ENCODE measurements at regions not wholly inside any gene's neighbourhood (a gene's known extent, or its start where the extent isn't known, plus 50 kb on each side); places are given as distances from the start of the nearest gene placed in this dataset.

DNA sequence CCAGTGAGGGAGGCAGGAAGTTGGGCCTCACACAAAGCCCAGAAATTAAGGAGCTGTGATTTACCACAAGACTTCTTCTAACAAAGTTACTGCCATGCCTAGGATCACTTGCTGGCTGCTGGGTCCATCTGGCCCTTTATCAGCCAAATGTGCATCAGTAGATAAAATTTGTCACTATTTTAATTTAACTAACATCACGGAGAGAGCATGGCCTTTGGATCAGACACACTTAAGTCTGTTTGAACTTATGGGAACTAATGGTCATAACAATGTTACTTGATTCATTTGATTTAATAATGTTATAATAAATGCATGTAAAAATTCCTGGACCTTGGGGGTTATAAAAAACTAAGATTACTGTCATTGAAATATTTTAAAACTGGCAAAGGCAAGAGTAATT lies 67.2 kb upstream of the CCDC190 start:
- DNase-seq (no peak), ATAC-seq (no peak)
- intact Hi-C loops (cut with DNase I) = no loop called here
- Histone ChIP-seq H3K27me3 (no peaks in the 10 kb centered on the region), H3K27ac (no peak overlapping the region), H3K4me3 (no peak overlapping the region), H3K36me3 (no peaks in the 10 kb centered on the region), H3K4me1 (no peaks in the 10 kb centered on the region), H3K9me3 (no peaks in the 10 kb centered on the region)
- WGBS (ENCODE audit: insufficient coverage, low coverage, low lambda C conversion rate, missing lambda C conversion rate) = 24% methylated on average over 1 of the region's 1 CpG
- TF ChIP-seq, protein P1, sequence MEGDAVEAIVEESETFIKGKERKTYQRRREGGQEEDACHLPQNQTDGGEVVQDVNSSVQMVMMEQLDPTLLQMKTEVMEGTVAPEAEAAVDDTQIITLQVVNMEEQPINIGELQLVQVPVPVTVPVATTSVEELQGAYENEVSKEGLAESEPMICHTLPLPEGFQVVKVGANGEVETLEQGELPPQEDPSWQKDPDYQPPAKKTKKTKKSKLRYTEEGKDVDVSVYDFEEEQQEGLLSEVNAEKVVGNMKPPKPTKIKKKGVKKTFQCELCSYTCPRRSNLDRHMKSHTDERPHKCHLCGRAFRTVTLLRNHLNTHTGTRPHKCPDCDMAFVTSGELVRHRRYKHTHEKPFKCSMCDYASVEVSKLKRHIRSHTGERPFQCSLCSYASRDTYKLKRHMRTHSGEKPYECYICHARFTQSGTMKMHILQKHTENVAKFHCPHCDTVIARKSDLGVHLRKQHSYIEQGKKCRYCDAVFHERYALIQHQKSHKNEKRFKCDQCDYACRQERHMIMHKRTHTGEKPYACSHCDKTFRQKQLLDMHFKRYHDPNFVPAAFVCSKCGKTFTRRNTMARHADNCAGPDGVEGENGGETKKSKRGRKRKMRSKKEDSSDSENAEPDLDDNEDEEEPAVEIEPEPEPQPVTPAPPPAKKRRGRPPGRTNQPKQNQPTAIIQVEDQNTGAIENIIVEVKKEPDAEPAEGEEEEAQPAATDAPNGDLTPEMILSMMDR (IDR thresholded peaks at IDR 0.05) = no peak
- TF ChIP-seq POLR2A (IDR thresholded peaks at IDR 0.05) = no peak

DNA sequence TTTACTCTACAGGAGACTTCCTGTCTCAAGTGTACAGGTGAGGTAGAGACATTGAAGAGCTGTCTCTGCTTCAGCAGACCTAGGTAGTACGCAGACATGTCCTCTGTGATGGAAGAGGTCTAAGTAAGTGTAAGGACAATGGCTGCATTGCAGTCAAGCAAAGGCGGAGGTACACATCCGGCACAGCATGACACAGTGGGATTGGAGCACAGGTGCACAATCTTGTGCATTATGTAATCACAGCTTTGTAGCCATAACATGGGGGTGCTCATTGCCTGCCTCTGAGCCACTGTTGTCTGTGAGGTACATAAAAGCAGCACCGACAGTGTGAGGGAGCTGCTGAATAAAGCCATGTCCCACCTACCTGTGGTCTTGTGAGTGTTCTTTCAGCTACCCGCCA lies 66.4 kb upstream of the CCDC190 start:
- intact Hi-C loops (cut with DNase I) = no loop called here
- H3K4me3 ChIP-seq = no peak overlapping the region
- DNase-seq = no peak
- no peaks in the 10 kb centered on the region for H3K36me3 ChIP-seq
- no peaks in the 10 kb centered on the region for H3K4me1 ChIP-seq
- WGBS (ENCODE audit: insufficient coverage, low coverage, low lambda C conversion rate, missing lambda C conversion rate) = 92% methylated on average over 2 of the region's 5 CpGs
- TF ChIP-seq, protein P1 (IDR thresholded peaks at IDR 0.05) = no peak
- no peak for TF ChIP-seq POLR2A (IDR thresholded peaks at IDR 0.05)
- no peak overlapping the region for H3K27ac ChIP-seq
- no peaks in the 10 kb centered on the region for H3K27me3 ChIP-seq
- no peaks in the 10 kb centered on the region for H3K9me3 ChIP-seq
- no peak for ATAC-seq

DNA sequence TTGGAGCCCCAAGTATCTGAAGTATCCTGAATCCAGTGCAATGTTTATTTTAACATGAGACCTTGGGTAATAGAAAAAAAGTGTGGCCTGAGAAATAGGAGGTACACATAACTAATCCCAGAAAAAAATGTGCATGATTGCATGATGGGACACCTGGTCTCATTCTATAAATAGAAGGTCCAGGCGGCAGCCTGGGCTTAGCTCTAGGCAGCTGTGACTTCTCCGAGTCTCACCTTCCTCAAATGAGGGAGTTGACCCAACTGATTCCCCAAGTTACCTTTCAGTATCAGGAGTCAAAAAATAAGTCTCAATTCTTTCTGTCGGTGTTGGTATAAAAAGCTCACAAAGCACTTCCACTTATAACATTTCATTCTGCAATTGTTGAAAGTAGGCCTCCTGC lies 65.9 kb upstream of the CCDC190 start:
- DNase-seq = no peak
- H3K27ac ChIP-seq = no peak overlapping the region
- no peaks in the 10 kb centered on the region for H3K36me3 ChIP-seq
- no peak for TF ChIP-seq POLR2A (IDR thresholded peaks at IDR 0.05)
- TF ChIP-seq, protein P1 (IDR thresholded peaks at IDR 0.05) = no peak
- no peaks in the 10 kb centered on the region for H3K27me3 ChIP-seq
- no peaks in the 10 kb centered on the region for H3K9me3 ChIP-seq
- 77% methylated on average over 3 of the region's 3 CpGs for WGBS (ENCODE audit: insufficient coverage, low coverage, low lambda C conversion rate, missing lambda C conversion rate)
- no peak for ATAC-seq
- no peak overlapping the region for H3K4me3 ChIP-seq
- H3K4me1 ChIP-seq = no peaks in the 10 kb centered on the region
- intact Hi-C loops (cut with DNase I) = no loop called here

DNA sequence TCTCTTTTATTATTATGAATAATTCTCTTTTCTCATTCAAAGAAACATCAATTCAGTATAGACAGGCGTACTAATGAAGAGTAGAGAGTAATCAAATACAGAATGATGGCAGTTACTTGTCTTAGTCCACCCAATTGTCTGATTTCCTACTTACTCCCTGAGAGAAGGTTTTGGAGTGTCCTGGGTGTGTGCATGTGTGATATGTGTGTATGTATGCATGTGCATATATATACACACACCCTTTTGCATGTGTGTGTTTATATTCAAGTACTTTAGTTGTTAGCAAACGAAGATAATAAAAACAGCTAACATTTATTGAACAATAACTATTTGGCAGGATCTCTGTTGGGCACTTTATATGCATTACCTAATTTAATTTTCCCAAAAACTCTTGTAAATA lies 63.2 kb upstream of the CCDC190 start:
- DNase-seq = no peak
- no peak for TF ChIP-seq POLR2A (IDR thresholded peaks at IDR 0.05)
- TF ChIP-seq, protein P1 (IDR thresholded peaks at IDR 0.05) = no peak
- Histone ChIP-seq H3K4me3 (no peak overlapping the region), H3K27me3 (no peaks in the 10 kb centered on the region), H3K9me3 (no peaks in the 10 kb centered on the region), H3K36me3 (no peaks in the 10 kb centered on the region), H3K27ac (no peak overlapping the region), H3K4me1 (no peaks in the 10 kb centered on the region)
- WGBS (ENCODE audit: insufficient coverage, low coverage, low lambda C conversion rate, missing lambda C conversion rate) = 29% methylated on average over 2 of the region's 2 CpGs
- ATAC-seq = no peak
- intact Hi-C loops (cut with DNase I) = no loop called here

DNA sequence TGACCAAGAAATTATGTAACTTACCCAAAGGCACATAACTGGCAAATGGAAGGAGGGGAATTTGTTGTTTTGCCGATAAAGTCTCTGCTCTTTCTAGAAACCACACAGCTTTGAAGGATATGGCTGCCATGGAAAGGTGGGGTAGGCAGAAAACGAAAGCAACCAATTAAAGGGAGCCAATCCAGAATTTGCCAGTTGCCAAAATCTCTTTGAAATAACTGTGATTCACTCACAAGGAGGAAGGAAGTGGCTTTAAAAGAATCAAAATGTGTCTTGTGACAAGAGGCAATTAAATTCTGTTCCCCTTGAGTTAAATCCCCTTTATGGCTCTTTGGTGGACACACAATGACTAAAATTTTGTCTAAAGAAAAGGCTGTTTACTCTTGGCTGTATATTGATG lies 61.2 kb upstream of the CCDC190 start:
- Histone ChIP-seq H3K27me3 (no peaks in the 10 kb centered on the region), H3K9me3 (no peaks in the 10 kb centered on the region), H3K4me3 (no peak overlapping the region), H3K27ac (no peak overlapping the region), H3K36me3 (no peaks in the 10 kb centered on the region), H3K4me1 (no peaks in the 10 kb centered on the region)
- ATAC-seq (no peak), DNase-seq (no peak)
- WGBS (ENCODE audit: insufficient coverage, low coverage, low lambda C conversion rate, missing lambda C conversion rate) = 38% methylated on average over 2 of the region's 2 CpGs
- intact Hi-C loops (cut with DNase I) = no loop called here
- TF ChIP-seq POLR2A (IDR thresholded peaks at IDR 0.05) = no peak
- TF ChIP-seq, protein P1 (IDR thresholded peaks at IDR 0.05) = no peak

All from right lobe of liver (tissue), 6 donors.